IMR-90 (cell line): ENCODE measurements at regions not wholly inside any gene's neighbourhood (a gene's known extent, or its start where the extent isn't known, plus 50 kb on each side); places are given as distances from the start of the nearest gene placed in this dataset.

Experiments
- ATAC-seq: fragments of 200-7000 bp; cut with Tn5 transposase; 2 replicates; pipeline ENCODE4 v1.9.1; 2020; ENCODE audit warnings: low read depth, mild to moderate bottlenecking, moderate library complexity
- BruUV-seq: library from RNA; stranded (reverse); fragments of 400-500 nt; replicated peaks from 2 replicates; lab custom pipeline; 2021; lab: Mats Ljungman, UMichigan
- CTCF ChIA-PET: fragments of 300-600 bp; formaldehyde crosslinking; extraction: SDS; loops from one replicate; lab custom pipeline; 2021; ENCODE audit warnings: antibody characterized with exemption; lab: Yijun Ruan, JAX
- POLR2A ChIA-PET: fragments of 300-600 bp; sonication (Branson Sonifier 250); formaldehyde crosslinking; loops from one replicate; lab custom pipeline; 2022; ENCODE audit warnings: antibody characterized with exemption; ENCODE audit not compliant: unreplicated experiment; lab: Charles Lee
- DNase-seq: peaks from one replicate; pipeline ENCODE4 v3.0.0; 2013
- H2AFZ ChIP-seq: replicated peaks from 2 replicates; pipeline ENCODE3; 2013; ENCODE audit warnings: low read length, mild to moderate bottlenecking; ENCODE audit not compliant: poor library complexity
- H2AK5ac ChIP-seq: 2 replicates; pipeline ENCODE4 v1.6.1; 2013; ENCODE audit warnings: low read depth, low read length, inconsistent platforms
- H2AK9ac ChIP-seq: replicated peaks from 2 replicates; pipeline ENCODE3; 2013; ENCODE audit warnings: mild to moderate bottlenecking, low read depth, low read length, moderate library complexity; ENCODE audit not compliant: poor library complexity
- H2BK120ac ChIP-seq: 2 replicates; pipeline ENCODE4 v1.6.1; 2013; ENCODE audit warnings: low read depth, low read length, inconsistent platforms
- H2BK15ac ChIP-seq: 3 replicates; pipeline ENCODE4 v1.6.1; 2013; ENCODE audit warnings: low read depth, low read length, inconsistent platforms
- H2BK20ac ChIP-seq: 2 replicates; pipeline ENCODE4 v1.6.1; 2013; ENCODE audit warnings: low read depth, mild to moderate bottlenecking, inconsistent platforms, low read length, moderate library complexity
- H2BK5ac ChIP-seq: 2 replicates; pipeline ENCODE4 v1.6.1; 2013; ENCODE audit warnings: mild to moderate bottlenecking, low read depth, low read length, inconsistent platforms; ENCODE audit not compliant: poor library complexity, severe bottlenecking
- H3K14ac ChIP-seq: replicated peaks from 2 replicates; pipeline ENCODE4 v1.6.1; 2013; ENCODE audit warnings: low read depth, low read length, inconsistent platforms
- H3K18ac ChIP-seq: 2 replicates; pipeline ENCODE4 v1.6.1; 2013; ENCODE audit warnings: low read depth, low read length, control low read depth
- H3K23ac ChIP-seq: 2 replicates; pipeline ENCODE4 v1.6.1; 2013; ENCODE audit warnings: low read depth, low read length, inconsistent platforms
- H3K27ac ChIP-seq: 2 replicates; pipeline ENCODE4 v1.5.1; 2013; ENCODE audit warnings: mild to moderate bottlenecking, control low read depth, low read length; ENCODE audit not compliant: insufficient read depth
- H3K27me3 ChIP-seq: 2 replicates; pipeline ENCODE4 v1.6.1; 2013; ENCODE audit warnings: low read length; ENCODE audit not compliant: control insufficient read depth, insufficient read depth
- H3K36me3 ChIP-seq: 2 replicates; pipeline ENCODE4 v1.6.1; 2013; ENCODE audit warnings: low read length, mixed read lengths; ENCODE audit not compliant: control insufficient read depth, insufficient read depth
- H3K4ac ChIP-seq: 2 replicates; pipeline ENCODE4 v1.6.1; 2013; ENCODE audit warnings: low read depth, low read length, inconsistent platforms
- H3K4me1 ChIP-seq: 2 replicates; pipeline ENCODE4 v1.6.1; 2013; ENCODE audit warnings: low read length, mixed read lengths; ENCODE audit not compliant: control insufficient read depth, insufficient read depth
- H3K4me2 ChIP-seq: 2 replicates; pipeline ENCODE4 v1.6.1; 2013; ENCODE audit warnings: low read depth, mild to moderate bottlenecking, control low read depth, low read length, moderate library complexity
- H3K4me3 ChIP-seq: 2 replicates; pipeline ENCODE4 v1.5.1; 2013; ENCODE audit warnings: low read depth, mild to moderate bottlenecking, control low read depth, low read length, moderate library complexity; ENCODE audit not compliant: insufficient read depth
- H3K56ac ChIP-seq: 2 replicates; pipeline ENCODE4 v1.6.1; 2013; ENCODE audit warnings: low read length, inconsistent platforms; ENCODE audit not compliant: insufficient read depth; ENCODE audit errors: extremely low read depth
- H3K79me1 ChIP-seq, 2 experiments: 2 replicates each; pipeline ENCODE4 v1.6.1; 2013; ENCODE audit warnings: low read length in 2 of 2, inconsistent platforms in 1 of 2, low read depth in 1 of 2
- H3K9ac ChIP-seq: 2 replicates; pipeline ENCODE4 v1.6.1; 2013; ENCODE audit warnings: low read depth, low read length, control low read depth
- H3K9me1 ChIP-seq: 2 replicates; pipeline ENCODE4 v1.6.1; 2013; ENCODE audit warnings: low read length, inconsistent platforms; ENCODE audit not compliant: insufficient read depth
- H3K9me3 ChIP-seq: 2 replicates; pipeline ENCODE4 v1.6.1; 2013; ENCODE audit warnings: low read length; ENCODE audit not compliant: control insufficient read depth, insufficient read depth
- H4K20me1 ChIP-seq: 2 replicates; pipeline ENCODE4 v1.6.1; 2013; ENCODE audit warnings: low read length, inconsistent platforms; ENCODE audit not compliant: insufficient read depth
- H4K5ac ChIP-seq: 2 replicates; pipeline ENCODE4 v1.6.1; 2013; ENCODE audit warnings: mild to moderate bottlenecking, low read depth, low read length, control low read depth
- H4K8ac ChIP-seq, 2 experiments: 2 replicates each; pipeline ENCODE4 v1.6.1; 2013; ENCODE audit warnings: low read depth in 2 of 2, low read length in 2 of 2, control low read depth in 1 of 2, inconsistent platforms in 1 of 2
- H4K91ac ChIP-seq: 2 replicates; pipeline ENCODE4 v1.6.1; 2013; ENCODE audit warnings: low read depth, low read length, inconsistent platforms; ENCODE audit not compliant: insufficient read depth
- CHD1 ChIP-seq: IDR thresholded peaks from 2 replicates; pipeline ENCODE4 v1.6.1; 2012; ENCODE audit warnings: low read depth, low read length, improper control_type of control experiment
- WGBS, 2 experiments: methylation state at CpG; one replicate each; pipeline versions ENCODE4 v1.1.5 to v1.1.7; 2013; ENCODE audit warnings: missing lambda C conversion rate in 2 of 2; ENCODE audit not compliant: insufficient read length in 1 of 2; ENCODE audit errors: extremely low coverage in 2 of 2; 5-methylcytosine and 5-hydroxymethylcytosine counted together
- dilution Hi-C: fragments of 300-500 bp; cut with HindIII; formaldehyde crosslinking; loops from one replicate; pipeline ENCODE4 v1.14.3; 2018; ENCODE audit warnings: low sequenced_read_pairs; ENCODE audit not compliant: unreplicated experiment
- in situ Hi-C: fragments of 300-500 bp; cut with MboI; formaldehyde crosslinking; loops from 3 replicates; pipeline ENCODE4 v1.14.3; 2019; ENCODE audit warnings: low sequenced_read_pairs, inconsistent platforms, mixed read lengths
- intact Hi-C: fragments of 100-400 bp; cut with micrococcal nuclease; formaldehyde crosslinking; loops from 2 replicates; pipeline ENCODE4 v1.10.0; 2022

DNA sequence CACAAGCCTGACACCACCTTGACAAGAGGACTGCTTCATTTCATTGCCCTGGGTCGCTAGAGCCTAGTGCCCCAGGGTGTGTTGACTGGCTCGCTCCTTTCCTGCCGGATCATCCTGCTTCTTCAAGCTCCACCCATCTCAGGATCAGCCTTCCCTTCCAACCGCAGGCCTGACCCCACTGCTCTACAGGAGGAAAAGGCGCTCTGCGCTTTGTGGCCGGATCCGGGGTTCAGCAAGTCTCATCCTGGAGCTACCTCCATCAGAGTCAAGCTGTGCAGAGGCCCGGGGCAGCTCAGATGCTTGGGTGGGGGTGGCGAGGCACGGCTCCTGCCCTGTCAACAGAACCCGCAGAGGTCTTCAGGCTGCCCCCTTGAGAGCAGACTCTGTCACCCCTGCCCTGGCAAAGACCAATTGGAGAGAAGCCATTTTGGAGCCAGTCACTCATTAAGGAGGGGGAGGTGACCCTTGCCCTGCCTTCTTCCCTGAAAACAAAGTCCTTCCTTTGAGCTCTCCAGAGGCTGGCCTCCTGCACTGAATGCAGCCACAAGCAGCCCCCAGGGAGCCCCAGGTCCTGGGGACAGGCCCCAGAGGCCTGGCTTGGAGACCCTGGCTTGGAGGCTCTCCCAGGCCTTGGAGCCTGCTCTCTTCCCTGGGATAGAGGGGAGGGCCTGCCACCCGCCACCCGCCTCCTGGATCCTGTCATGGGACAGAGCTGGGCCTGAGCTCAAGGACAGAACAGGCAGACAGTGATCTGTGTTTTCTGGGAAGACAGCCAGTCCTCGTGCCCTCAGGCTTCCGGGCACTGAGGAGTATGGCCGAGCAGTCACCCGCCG lies 80.3 kb downstream of the CPN2 start:
- H3K14ac ChIP-seq, result no peak overlapping the region
- intact Hi-C loops, result no loop called here
- no peak overlapping the region for H2AK5ac ChIP-seq
- H3K18ac ChIP-seq, result no peak overlapping the region
- no peak overlapping the region for H3K4me3 ChIP-seq
- no peak overlapping the region for H2BK5ac ChIP-seq
- peaks cover 19% of the 10 kb centered on the region for H3K27me3 ChIP-seq
- no peaks in the 10 kb centered on the region for H3K79me1 ChIP-seq
- H3K23ac ChIP-seq, result no peak overlapping the region
- no peak overlapping the region for H3K4ac ChIP-seq
- H2BK15ac ChIP-seq, result no peak overlapping the region
- no peak overlapping the region for H4K8ac ChIP-seq
- H4K91ac ChIP-seq, result no peak overlapping the region
- H2BK120ac ChIP-seq, result no peak overlapping the region
- H3K4me1 ChIP-seq, result no peaks in the 10 kb centered on the region; the same call in 1 of the 2 replicates
- no peak for ATAC-seq
- H3K9ac ChIP-seq, result no peak overlapping the region
- H3K4me2 ChIP-seq, result no peak overlapping the region
- H4K20me1 ChIP-seq, result no peaks in the 10 kb centered on the region
- H3K9me1 ChIP-seq, result no peaks in the 10 kb centered on the region; the same call in 1 of the 2 replicates
- CTCF ChIA-PET, result no interaction called here
- in situ Hi-C loops, result no loop called here
- dilution Hi-C loops, result no loop called here
- no peak for TF ChIP-seq CHD1
- no peak for DNase-seq
- peak overlapping the region; percentile 40 for H2AFZ ChIP-seq
- WGBS, 2 experiments, result 64% methylated on average over 5 of the region's 19 CpGs; no CpG with 5 or more reads in 1 of the 2 experiments
- H3K56ac ChIP-seq, result no peak overlapping the region
- no peaks in the 10 kb centered on the region for H3K36me3 ChIP-seq
- H2BK20ac ChIP-seq, result no peak overlapping the region
- no peak overlapping the region for H4K5ac ChIP-seq
- BruUV-seq, result no TSS peak
- no peak overlapping the region for H2AK9ac ChIP-seq
- no peak overlapping the region for H3K27ac ChIP-seq
- POLR2A ChIA-PET, result no interaction called here
- H3K9me3 ChIP-seq, result no peaks in the 10 kb centered on the region
